ENCODE measurements at regions not wholly inside any gene's neighbourhood (a gene's known extent, or its start where the extent isn't known, plus 50 kb on each side); places are given as distances from the start of the nearest gene placed in this dataset.
A peak's percentile ranks its signal among the peaks of the same experiment; 100 is the strongest.

GRCh38 chr15:68488290-68488689 is 56.3 kb upstream of the ITGA11 start:
- no peak for TF ChIP-seq CTCF (conservative IDR thresholded peaks at IDR 0.05; ENCODE audit: control insufficient read depth, insufficient read depth, low read depth, low read length)
- no peak overlapping the region for H3K4me3 ChIP-seq (ENCODE audit: control insufficient read depth, low read depth, low read length)
- no peak for DNase-seq (ENCODE audit: low read depth)

- DNase-seq (ENCODE audit: low read depth): no peak
- TF ChIP-seq CTCF (conservative IDR thresholded peaks at IDR 0.05; ENCODE audit: control insufficient read depth, insufficient read depth, low read depth, low read length): no peak
- no peak overlapping the region for H3K4me3 ChIP-seq (ENCODE audit: control insufficient read depth, low read depth, low read length)
These were observed 57.0 kb upstream of the ITGA11 start for GRCh38 chr15:68488966-68489365.

DNA sequence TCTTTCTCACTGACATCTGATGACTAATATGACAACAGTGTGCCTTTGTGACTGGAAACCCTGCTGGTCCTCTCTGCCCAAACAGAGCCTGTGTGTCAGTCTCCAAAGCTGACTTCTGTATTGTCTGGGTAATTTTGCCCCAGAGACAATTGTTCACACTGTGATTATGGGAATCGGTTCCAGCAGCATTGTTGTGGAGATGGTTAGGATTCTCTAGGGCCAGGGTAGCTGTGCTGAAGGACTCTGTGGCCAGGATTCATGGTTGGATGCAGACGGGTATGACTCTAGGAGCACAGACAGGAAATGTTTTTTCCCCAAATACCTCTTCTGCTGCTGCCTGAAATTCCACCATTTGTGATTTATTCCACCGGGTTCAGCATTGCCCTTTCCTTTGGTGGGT is 57.5 kb upstream of the ITGA11 start:
- TF ChIP-seq CTCF (conservative IDR thresholded peaks at IDR 0.05; ENCODE audit: control insufficient read depth, insufficient read depth, low read depth, low read length): no peak
- no peak for DNase-seq (ENCODE audit: low read depth)

DNA sequence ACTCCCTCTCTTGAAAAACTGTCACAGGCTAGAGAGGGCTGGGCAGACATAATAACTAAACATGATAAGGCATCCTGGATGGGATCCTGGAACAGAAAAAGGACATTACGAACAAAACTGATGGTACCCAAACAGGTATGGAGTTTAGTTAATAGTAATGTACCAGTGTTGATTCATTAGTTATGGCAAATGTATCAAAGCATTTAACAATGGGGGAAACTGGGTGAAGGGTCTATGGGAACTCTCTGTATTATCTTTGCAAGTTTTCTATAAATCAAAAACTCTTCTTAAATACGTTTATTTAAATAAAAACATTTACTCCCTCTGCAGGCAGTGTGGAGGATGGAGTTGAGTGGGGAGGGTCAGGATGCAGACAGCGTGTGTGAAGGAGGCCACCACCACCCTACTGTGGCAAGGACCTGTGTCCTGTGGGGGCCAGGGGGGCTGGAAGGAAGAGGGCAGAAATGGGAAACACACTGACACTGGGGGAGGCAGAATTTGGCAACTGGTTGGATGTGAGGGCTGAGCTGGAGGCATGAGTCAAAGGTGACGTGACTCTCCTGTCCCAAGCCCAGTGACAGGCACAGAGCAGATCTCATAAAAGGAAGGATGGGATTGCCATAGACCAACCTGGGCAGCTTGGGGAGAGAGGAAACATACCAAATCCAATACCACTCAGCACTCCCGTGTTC is 59.6 kb upstream of the ITGA11 start:
- DNase-seq (ENCODE audit: low read depth): no peak
- no peak for TF ChIP-seq CTCF (conservative IDR thresholded peaks at IDR 0.05; ENCODE audit: control insufficient read depth, insufficient read depth, low read depth, low read length)
- no peak overlapping the region for H3K4me3 ChIP-seq (ENCODE audit: control insufficient read depth, low read depth, low read length)

More for the DNA sequence above, 57.5 kb upstream of the ITGA11 start:
- no peak overlapping the region for H3K4me3 ChIP-seq (ENCODE audit: control insufficient read depth, low read depth, low read length)

DNA sequence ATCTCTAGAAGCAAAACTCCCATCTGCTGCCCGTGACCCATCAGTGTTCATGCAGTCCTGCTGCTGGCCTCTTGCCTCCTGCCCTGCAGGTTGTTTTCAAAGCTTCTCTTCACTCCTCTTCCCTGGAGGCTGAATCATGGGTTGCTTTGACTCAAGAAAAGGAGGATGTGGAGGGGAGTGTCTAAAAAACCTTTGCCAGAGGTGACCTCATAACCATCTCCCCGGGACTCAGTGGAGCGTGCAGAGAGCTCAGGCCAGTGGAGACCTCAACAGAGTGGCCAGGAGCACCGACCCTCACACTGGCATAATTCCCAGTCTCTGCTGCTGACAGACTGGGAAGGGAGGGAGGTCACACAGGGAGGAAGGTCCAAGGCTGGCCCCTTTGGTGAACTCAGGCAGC is 60.9 kb upstream of the ITGA11 start:
- DNase-seq (ENCODE audit: low read depth): peak; percentile 72
- H3K4me3 ChIP-seq (ENCODE audit: control insufficient read depth, low read depth, low read length): no peak overlapping the region
- no peak for TF ChIP-seq CTCF (conservative IDR thresholded peaks at IDR 0.05; ENCODE audit: control insufficient read depth, insufficient read depth, low read depth, low read length)

- no peak overlapping the region for H3K4me3 ChIP-seq (ENCODE audit: control insufficient read depth, low read depth, low read length)
- no peak for DNase-seq (ENCODE audit: low read depth)
- no peak for TF ChIP-seq CTCF (conservative IDR thresholded peaks at IDR 0.05; ENCODE audit: control insufficient read depth, insufficient read depth, low read depth, low read length)
These were observed 61.7 kb upstream of the ITGA11 start for GRCh38 chr15:68493629-68494028.
